A673 (cell line): ENCODE measurements at regions not wholly inside any gene's neighbourhood (a gene's known extent, or its start where the extent isn't known, plus 50 kb on each side); places are given as distances from the start of the nearest gene placed in this dataset.

ENCODE experiments used
- CTCF ChIP-seq: fragments of 300-800, 200-600 bp; sonication (generic); conservative IDR thresholded peaks from 2 replicates; pipeline ENCODE4 v1.5.1; 2017; ENCODE audit warnings: low read depth, mild to moderate bottlenecking, antibody characterized with exemption, low read length, moderate library complexity, mixed read lengths
- EZH2 ChIP-seq: fragments of 200-600 bp; sonication (generic); IDR thresholded peaks from 2 replicates; pipeline ENCODE4 v1.6.1; 2017; ENCODE audit warnings: borderline replicate concordance, low read depth, mild to moderate bottlenecking, mixed read lengths, antibody characterized with exemption, low read length; ENCODE audit not compliant: poor library complexity, severe bottlenecking

DNA sequence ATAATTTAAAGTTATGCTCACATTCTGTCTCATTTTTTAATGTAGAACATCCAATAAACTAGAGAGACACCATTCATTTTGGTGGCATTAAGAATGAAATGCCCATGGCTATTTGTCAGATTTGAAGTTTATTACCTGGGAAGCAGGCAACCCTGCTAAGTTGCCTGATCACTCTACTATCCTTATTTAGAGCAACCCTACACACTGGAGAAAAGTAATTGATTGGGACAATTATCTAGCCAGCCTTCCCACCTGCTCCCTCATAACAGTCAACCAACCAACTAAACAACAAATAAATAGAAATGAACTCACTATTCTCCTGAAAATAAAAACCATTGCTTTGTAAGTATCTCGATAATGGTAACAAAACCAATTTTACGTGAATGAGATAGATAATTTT, 1129.0 kb upstream of the TENM4 start:
- TF ChIP-seq CTCF, result no peak
- no peak for TF ChIP-seq EZH2
